ENCODE measurements at regions not wholly inside any gene's neighbourhood (a gene's known extent, or its start where the extent isn't known, plus 50 kb on each side); places are given as distances from the start of the nearest gene placed in this dataset.

DNA sequence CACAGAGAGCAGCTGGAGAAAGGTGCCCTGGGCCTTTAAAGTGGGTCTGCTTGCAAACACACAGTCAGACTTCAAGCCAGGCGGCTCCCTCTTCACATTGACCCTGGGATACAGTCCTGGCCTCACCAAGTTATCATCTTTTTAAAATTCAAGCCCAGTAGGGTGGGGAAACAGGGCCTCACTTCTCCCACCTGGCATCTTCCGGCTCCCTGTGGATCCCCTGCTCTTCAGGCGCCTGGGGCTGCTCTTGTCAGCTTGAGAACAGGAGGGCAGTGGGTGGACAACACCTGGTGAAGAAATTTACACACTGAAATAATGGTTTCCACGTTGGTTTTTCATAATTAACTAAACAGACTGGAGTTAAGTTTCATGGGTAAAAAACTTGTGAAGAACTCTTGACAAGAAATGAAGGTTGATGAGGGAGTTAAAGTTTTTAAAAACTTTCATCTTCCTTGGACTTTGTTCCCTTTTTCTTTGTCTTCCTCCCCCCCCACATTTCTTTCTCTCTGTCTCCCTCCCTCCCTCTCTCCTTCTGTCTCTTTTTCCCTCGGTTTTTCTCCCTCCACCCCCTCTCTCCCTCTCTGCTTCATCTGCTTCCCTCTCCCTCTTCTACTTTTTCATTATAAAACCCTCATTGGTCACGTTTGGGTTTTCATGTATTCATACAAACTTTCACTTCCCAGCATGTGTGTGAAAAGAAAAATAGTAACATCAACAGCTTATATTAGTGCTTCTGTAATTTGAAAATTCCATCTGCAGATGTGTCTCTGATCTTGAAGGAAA is 219.6 kb downstream of the DMRT2 start:
- no peak for DNase-seq

GRCh38 chr9:1271367-1271766 is 221.2 kb downstream of the DMRT2 start:
- DNase-seq: no peak

- DNase-seq: no peak
Observed at GRCh38 chr9:1271786-1272185, 221.6 kb downstream of the DMRT2 start.

GRCh38 chr9:1272488-1272887 is 222.3 kb downstream of the DMRT2 start:
- no peak for DNase-seq

DNA sequence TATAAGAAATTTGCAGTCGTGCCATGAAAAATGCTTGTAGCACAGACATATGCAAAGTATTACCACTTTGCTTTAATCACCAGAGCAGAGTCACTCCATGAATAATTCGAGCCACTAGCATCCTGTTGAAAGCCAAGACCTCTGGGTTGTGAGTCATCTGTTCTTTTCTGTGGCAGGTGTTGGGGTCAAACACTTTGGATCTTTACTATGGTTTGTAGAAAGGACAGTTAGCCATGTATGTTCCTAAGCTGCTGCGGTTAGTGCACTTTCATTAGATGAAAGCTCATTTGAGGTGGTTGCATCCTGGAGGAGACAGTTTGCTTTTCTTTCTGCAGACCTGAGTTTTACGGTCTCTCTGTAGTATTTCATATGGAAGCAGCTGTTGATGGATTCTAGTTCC is 223.7 kb downstream of the DMRT2 start:
- DNase-seq: no peak

- no peak for DNase-seq
Observed at GRCh38 chr9:1274334-1274733, 224.2 kb downstream of the DMRT2 start.

GRCh38 chr9:1276474-1276873 is 226.3 kb downstream of the DMRT2 start:
- DNase-seq: no peak

DNA sequence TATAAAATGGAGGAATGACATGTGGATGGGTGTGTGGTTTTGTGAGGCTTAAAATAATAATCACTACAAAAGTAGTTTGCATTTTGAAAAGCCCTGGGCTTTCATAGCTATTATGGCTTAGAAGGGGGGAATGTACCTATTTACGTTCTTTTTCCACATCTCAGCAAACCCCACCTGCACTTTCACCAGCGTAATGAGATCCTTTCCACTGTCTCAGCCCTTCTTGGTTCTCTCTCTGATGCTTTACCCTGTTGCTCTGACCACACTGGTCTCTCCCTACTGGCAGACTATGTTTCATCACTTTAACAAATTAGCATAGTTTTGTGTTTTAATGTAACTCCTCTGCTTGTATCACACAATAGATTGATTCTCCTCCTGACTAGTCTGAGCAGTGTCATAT is 234.6 kb downstream of the DMRT2 start:
- DNase-seq: no peak

DNA sequence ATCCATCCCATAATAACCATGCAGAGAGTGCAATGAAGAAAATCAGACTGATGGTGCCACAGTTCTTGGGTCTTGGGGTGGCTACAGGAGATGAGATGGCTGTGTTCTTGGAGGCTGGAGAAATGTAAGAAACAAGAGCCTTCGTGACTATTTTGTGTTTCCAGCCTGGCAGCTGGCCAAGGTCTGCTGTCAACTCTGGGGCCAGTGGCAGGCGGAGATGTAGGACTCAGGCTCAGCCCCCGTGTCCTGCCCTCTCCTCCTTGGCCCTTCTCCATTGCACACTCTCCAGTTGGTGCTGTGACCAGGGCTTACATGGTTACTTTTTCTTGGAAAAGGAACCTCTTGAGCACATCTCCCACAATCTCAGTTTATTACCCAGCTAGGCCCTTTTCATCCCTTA is 235.4 kb downstream of the DMRT2 start:
- no peak for DNase-seq

DNA sequence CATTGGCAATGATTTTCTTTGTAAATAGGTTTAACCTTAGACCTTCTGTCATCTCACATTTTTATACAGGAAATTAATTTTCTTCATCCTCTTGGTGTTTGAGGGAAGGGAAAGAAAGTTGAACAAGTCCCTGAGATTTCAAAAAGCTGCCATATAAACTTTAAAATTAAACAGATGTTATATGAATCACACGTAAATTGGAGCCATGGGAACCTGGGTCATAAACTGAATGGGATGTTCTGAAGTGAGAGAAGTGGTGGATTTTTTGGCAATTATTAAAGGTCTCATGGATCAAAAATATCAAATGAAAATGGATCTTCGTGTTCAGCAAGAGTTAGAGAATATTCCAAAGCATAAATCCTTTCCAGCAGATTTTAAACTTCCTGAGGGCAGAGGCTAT is 242.2 kb downstream of the DMRT2 start:
- no peak for DNase-seq

DNA sequence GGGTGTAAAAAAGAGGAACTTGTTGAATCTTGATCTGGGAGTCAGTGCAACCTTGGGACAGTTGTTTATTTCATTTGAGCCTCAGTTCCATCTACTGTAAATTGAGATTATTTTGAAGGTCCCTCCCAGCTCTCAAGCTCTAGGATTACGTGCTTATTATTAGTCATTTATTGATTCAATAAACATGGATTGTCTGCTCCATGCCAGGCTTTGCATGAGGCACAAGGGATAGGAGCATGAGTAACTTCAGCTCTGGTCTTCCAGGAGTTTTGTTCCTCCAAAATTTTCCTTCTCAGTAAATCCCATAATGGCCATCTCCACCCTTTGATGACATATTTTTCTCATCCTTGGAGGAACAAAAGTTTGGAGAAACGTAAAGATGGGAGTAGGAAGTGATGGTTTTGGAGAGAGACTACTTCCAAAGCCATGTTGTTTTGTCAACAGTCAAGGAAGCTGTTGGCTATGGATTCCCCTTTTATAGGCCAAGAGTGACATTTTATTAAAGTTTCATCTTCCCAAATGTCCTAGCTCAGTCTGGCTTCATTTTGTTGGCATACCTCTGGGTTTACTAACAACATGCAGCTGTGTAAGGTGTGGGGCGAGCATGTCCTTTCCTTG is 244.6 kb downstream of the DMRT2 start:
- DNase-seq: no peak

GRCh38 chr9:1296331-1296730 is 246.2 kb downstream of the DMRT2 start:
- DNase-seq: no peak

GRCh38 chr9:1298046-1298445 is 247.9 kb downstream of the DMRT2 start:
- DNase-seq: no peak

DNA sequence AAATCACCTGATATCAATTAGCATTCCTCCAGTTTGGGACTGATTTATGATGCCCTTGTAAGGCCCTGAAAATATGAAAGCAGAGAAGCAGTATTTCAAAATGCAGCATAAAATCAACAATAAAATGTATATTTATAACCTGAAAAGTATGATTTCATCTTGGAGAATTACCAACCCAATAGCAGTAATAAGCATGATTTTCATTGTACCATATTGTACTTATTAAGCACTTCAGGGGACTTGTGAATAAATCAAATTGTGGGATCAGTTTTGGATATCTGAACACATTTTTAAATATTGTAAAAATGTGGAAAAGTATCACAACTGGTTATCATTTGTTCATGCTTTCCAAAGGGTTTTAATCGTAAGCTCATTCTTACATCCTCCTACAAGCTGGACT is 250.8 kb downstream of the DMRT2 start:
- DNase-seq: no peak

GRCh38 chr9:1303932-1304331 is 253.8 kb downstream of the DMRT2 start:
- no peak for DNase-seq

- no peak for DNase-seq
Observed at GRCh38 chr9:1311462-1312042, 261.4 kb downstream of the DMRT2 start.

- DNase-seq: no peak
Observed at GRCh38 chr9:1319436-1319835, 269.3 kb downstream of the DMRT2 start.

GRCh38 chr9:1320051-1320557 is 269.9 kb downstream of the DMRT2 start:
- no peak for DNase-seq

DNA sequence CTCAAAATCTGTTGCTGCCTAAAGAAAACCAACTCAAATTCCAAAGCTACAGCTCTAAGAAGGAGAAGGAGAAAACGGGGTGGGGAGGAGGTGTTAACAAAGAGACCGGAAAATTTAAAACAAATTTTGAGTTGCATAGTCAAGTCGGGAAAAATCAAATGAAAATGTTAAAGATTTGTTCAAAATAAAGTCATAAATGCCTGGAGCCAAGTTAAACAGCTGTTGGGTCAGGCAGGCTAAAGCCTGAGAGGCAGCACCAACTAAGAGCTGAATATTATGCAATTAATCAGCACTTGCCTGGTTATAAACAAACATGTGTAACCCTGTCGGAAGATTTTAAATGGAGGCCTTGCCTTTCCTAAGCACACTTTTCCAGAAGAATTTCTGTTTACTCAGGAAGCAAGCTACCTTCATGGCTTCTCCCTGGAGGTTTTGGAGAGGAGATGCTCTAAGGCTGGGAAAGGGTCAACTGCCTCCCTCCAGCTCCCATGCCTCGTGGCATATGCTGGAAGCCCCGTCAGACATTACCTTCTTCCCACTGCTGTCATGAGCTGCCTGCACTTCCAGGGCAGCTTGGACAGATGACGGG is 270.5 kb downstream of the DMRT2 start:
- DNase-seq: no peak

- DNase-seq: no peak
Observed at GRCh38 chr9:1327467-1327866, 277.3 kb downstream of the DMRT2 start.

DNA sequence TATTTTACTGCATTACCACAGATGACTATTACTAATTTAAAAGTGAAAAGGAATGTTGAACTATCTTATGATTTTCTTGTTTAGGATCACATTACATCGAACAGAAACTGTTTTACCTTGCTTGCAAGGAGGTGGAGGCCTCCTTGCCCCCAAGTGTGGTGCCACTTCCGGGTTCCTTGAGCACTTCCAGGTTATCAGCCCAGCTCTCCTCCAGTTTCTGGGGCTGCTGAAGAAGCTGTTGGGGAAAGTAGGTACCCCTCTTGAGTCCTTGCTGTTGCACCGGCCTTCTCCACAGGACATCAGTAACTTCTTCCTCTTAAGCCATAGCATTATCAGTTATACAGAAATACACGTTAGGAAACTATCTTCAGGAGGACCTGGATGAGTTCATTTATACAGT is 278.2 kb downstream of the DMRT2 start:
- DNase-seq: no peak

DNA sequence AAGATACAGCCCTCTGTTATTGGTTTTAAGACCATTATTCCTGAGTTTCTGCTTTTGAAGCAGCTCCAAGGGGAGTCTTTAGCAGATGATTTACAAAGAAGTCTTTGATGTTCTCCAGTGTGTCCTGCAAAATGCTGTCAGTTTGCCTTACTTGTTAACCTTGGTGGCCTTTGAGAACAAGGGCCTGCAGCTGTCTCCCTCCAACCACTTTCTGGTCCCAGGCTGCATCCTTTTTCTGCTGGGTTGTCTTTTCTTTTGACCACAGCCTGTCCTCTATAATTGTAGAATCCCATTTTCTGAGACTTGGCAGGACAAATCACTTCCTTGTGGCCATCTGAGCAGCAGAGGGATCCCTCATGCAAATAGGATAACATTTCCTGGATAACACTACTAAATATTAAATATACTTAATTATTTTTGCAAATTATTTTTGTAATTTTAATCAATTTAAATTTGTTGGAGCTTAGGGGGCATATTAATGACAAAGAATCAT is 281.4 kb downstream of the DMRT2 start:
- DNase-seq: no peak

DNA sequence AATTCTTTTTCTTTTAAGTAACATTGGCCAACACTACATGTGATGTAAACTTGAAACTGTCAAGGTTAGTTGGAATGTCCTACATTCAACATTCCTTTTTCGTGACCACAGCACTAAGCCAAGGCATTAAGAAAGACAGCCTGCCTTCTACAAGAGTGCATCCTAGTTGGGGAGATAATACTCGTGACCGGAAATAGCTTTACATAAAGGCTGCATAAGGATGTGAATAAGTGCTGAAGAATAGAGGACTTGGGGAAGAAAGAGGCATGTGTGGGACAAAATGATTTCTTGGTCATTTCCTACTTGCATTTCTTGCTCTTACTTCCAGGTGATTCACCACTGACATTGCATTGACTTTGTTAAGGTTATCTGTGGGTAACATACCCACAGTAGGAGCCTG is 282.0 kb downstream of the DMRT2 start:
- no peak for DNase-seq

GRCh38 chr9:1335174-1335573 is 285.0 kb downstream of the DMRT2 start:
- DNase-seq: no peak

Data from NCI-H1092 treated with DMSO at 0.1 percent for 48 hours (cell line).